ENCODE measurements at regions not wholly inside any gene's neighbourhood (a gene's known extent, or its start where the extent isn't known, plus 50 kb on each side); places are given as distances from the start of the nearest gene placed in this dataset.

- no peaks in the 10 kb centered on the region for H3K4me1 Mint-ChIP-seq
- H3K4me3 Mint-ChIP-seq = no peak overlapping the region
- H3K27me3 Mint-ChIP-seq = no peaks in the 10 kb centered on the region
- H3K9me3 Mint-ChIP-seq = peaks cover 4% of the 10 kb centered on the region
- H3K27ac Mint-ChIP-seq = no peak overlapping the region
- H3K36me3 Mint-ChIP-seq = no peaks in the 10 kb centered on the region
- no peak for DNase-seq
Observed at GRCh38 chr4:31084806-31085416, 364.7 kb downstream of the PCDH7 start.

- no peak for DNase-seq
- Mint-ChIP-seq H3K36me3 (no peaks in the 10 kb centered on the region), H3K4me1 (no peaks in the 10 kb centered on the region), H3K4me3 (no peak overlapping the region), H3K27ac (no peak overlapping the region), H3K27me3 (no peaks in the 10 kb centered on the region), H3K9me3 (peaks cover 4% of the 10 kb centered on the region)
Observed at GRCh38 chr4:31085689-31086088, 365.5 kb downstream of the PCDH7 start.

- Mint-ChIP-seq H3K9me3 (peaks cover 3% of the 10 kb centered on the region), H3K27me3 (no peaks in the 10 kb centered on the region), H3K36me3 (no peaks in the 10 kb centered on the region), H3K4me3 (no peak overlapping the region), H3K4me1 (no peaks in the 10 kb centered on the region), H3K27ac (no peak overlapping the region)
- no peak for DNase-seq
Observed at GRCh38 chr4:31086756-31087330, 366.7 kb downstream of the PCDH7 start.

- no peak overlapping the region for H3K27ac Mint-ChIP-seq
- H3K9me3 Mint-ChIP-seq = peaks cover 3% of the 10 kb centered on the region
- no peaks in the 10 kb centered on the region for H3K36me3 Mint-ChIP-seq
- DNase-seq = no peak
- H3K4me3 Mint-ChIP-seq = no peak overlapping the region
- H3K4me1 Mint-ChIP-seq = no peaks in the 10 kb centered on the region
- H3K27me3 Mint-ChIP-seq = no peaks in the 10 kb centered on the region
Observed at GRCh38 chr4:31088600-31089230, 368.5 kb downstream of the PCDH7 start.

GRCh38 chr4:31089815-31090214 is 369.6 kb downstream of the PCDH7 start:
- DNase-seq = no peak
- peaks cover 1% of the 10 kb centered on the region for H3K9me3 Mint-ChIP-seq
- H3K27me3 Mint-ChIP-seq = no peaks in the 10 kb centered on the region
- H3K4me3 Mint-ChIP-seq = no peak overlapping the region
- H3K4me1 Mint-ChIP-seq = no peaks in the 10 kb centered on the region
- H3K27ac Mint-ChIP-seq = no peak overlapping the region
- H3K36me3 Mint-ChIP-seq = no peaks in the 10 kb centered on the region

- no peaks in the 10 kb centered on the region for H3K36me3 Mint-ChIP-seq
- no peak overlapping the region for H3K27ac Mint-ChIP-seq
- H3K9me3 Mint-ChIP-seq = no peaks in the 10 kb centered on the region
- H3K4me1 Mint-ChIP-seq = no peaks in the 10 kb centered on the region
- no peak for DNase-seq
- H3K27me3 Mint-ChIP-seq = no peaks in the 10 kb centered on the region
- H3K4me3 Mint-ChIP-seq = no peak overlapping the region
Observed at GRCh38 chr4:31094474-31094873, 374.3 kb downstream of the PCDH7 start.

- H3K36me3 Mint-ChIP-seq = no peaks in the 10 kb centered on the region
Observed at GRCh38 chr4:31097999-31098398, 377.8 kb downstream of the PCDH7 start.

GRCh38 chr4:31100536-31100935 is 380.4 kb downstream of the PCDH7 start:
- DNase-seq = no peak
- no peak overlapping the region for H3K4me3 Mint-ChIP-seq
- H3K9me3 Mint-ChIP-seq = peaks cover 5% of the 10 kb centered on the region
- no peak overlapping the region for H3K27ac Mint-ChIP-seq
- H3K4me1 Mint-ChIP-seq = no peaks in the 10 kb centered on the region
- no peaks in the 10 kb centered on the region for H3K27me3 Mint-ChIP-seq
- H3K36me3 Mint-ChIP-seq = no peaks in the 10 kb centered on the region

More at GRCh38 chr4:31097999-31098398, 377.8 kb downstream of the PCDH7 start:
- Mint-ChIP-seq H3K9me3 (peaks cover 4% of the 10 kb centered on the region), H3K4me3 (no peak overlapping the region), H3K27ac (no peak overlapping the region), H3K27me3 (no peaks in the 10 kb centered on the region), H3K4me1 (no peaks in the 10 kb centered on the region)
- no peak for DNase-seq

GRCh38 chr4:31104043-31104442 is 383.9 kb downstream of the PCDH7 start:
- Mint-ChIP-seq H3K27ac (no peak overlapping the region), H3K4me1 (no peaks in the 10 kb centered on the region), H3K4me3 (no peak overlapping the region), H3K9me3 (peaks cover 5% of the 10 kb centered on the region), H3K36me3 (no peaks in the 10 kb centered on the region), H3K27me3 (no peaks in the 10 kb centered on the region)
- DNase-seq = no peak

GRCh38 chr4:31104577-31104976 is 384.4 kb downstream of the PCDH7 start:
- H3K9me3 Mint-ChIP-seq = peaks cover 5% of the 10 kb centered on the region
- DNase-seq = no peak
- no peak overlapping the region for H3K4me3 Mint-ChIP-seq
- no peak overlapping the region for H3K27ac Mint-ChIP-seq
- no peaks in the 10 kb centered on the region for H3K36me3 Mint-ChIP-seq
- H3K4me1 Mint-ChIP-seq = no peaks in the 10 kb centered on the region
- no peaks in the 10 kb centered on the region for H3K27me3 Mint-ChIP-seq

GRCh38 chr4:31106419-31106818 is 386.2 kb downstream of the PCDH7 start:
- H3K4me3 Mint-ChIP-seq = no peak overlapping the region
- H3K27me3 Mint-ChIP-seq = no peaks in the 10 kb centered on the region
- H3K36me3 Mint-ChIP-seq = no peaks in the 10 kb centered on the region
- H3K9me3 Mint-ChIP-seq = peaks cover 5% of the 10 kb centered on the region
- no peak overlapping the region for H3K27ac Mint-ChIP-seq
- H3K4me1 Mint-ChIP-seq = no peaks in the 10 kb centered on the region
- no peak for DNase-seq

- H3K9me3 Mint-ChIP-seq = peaks cover 1% of the 10 kb centered on the region
- H3K4me3 Mint-ChIP-seq = no peak overlapping the region
- no peak overlapping the region for H3K27ac Mint-ChIP-seq
- H3K4me1 Mint-ChIP-seq = no peaks in the 10 kb centered on the region
- DNase-seq = no peak
- H3K27me3 Mint-ChIP-seq = no peaks in the 10 kb centered on the region
- no peaks in the 10 kb centered on the region for H3K36me3 Mint-ChIP-seq
Observed at GRCh38 chr4:31107362-31107761, 387.2 kb downstream of the PCDH7 start.

GRCh38 chr4:31108762-31109161 is 388.6 kb downstream of the PCDH7 start:
- Mint-ChIP-seq H3K27ac (no peak overlapping the region), H3K4me1 (no peaks in the 10 kb centered on the region), H3K36me3 (no peaks in the 10 kb centered on the region), H3K27me3 (no peaks in the 10 kb centered on the region), H3K9me3 (peaks cover 1% of the 10 kb centered on the region), H3K4me3 (no peak overlapping the region)
- DNase-seq = no peak

GRCh38 chr4:31111790-31112189 is 391.6 kb downstream of the PCDH7 start:
- Mint-ChIP-seq H3K36me3 (no peaks in the 10 kb centered on the region), H3K4me1 (no peaks in the 10 kb centered on the region), H3K27me3 (no peaks in the 10 kb centered on the region), H3K4me3 (no peak overlapping the region), H3K9me3 (no peaks in the 10 kb centered on the region), H3K27ac (no peak overlapping the region)
- no peak for DNase-seq

- no peaks in the 10 kb centered on the region for H3K36me3 Mint-ChIP-seq
- no peaks in the 10 kb centered on the region for H3K4me1 Mint-ChIP-seq
- DNase-seq = no peak
- H3K9me3 Mint-ChIP-seq = no peaks in the 10 kb centered on the region
- H3K27me3 Mint-ChIP-seq = no peaks in the 10 kb centered on the region
- H3K27ac Mint-ChIP-seq = no peak overlapping the region
- no peak overlapping the region for H3K4me3 Mint-ChIP-seq
Observed at GRCh38 chr4:31114816-31115215, 394.6 kb downstream of the PCDH7 start.

- H3K27me3 Mint-ChIP-seq = no peaks in the 10 kb centered on the region
- H3K9me3 Mint-ChIP-seq = peaks cover under 1% of the 10 kb centered on the region
- no peaks in the 10 kb centered on the region for H3K4me1 Mint-ChIP-seq
- no peak for DNase-seq
- H3K27ac Mint-ChIP-seq = no peak overlapping the region
- no peaks in the 10 kb centered on the region for H3K36me3 Mint-ChIP-seq
- H3K4me3 Mint-ChIP-seq = no peak overlapping the region
Observed at GRCh38 chr4:31124008-31124585, 403.9 kb downstream of the PCDH7 start.
